GM12891 (cell line): ENCODE measurements at regions not wholly inside any gene's neighbourhood (a gene's known extent, or its start where the extent isn't known, plus 50 kb on each side); places are given as distances from the start of the nearest gene placed in this dataset.

Experiments
- POLR2A ChIP-seq: IDR thresholded peaks from 2 replicates; pipeline ENCODE4 v1.6.1; 2011; ENCODE audit warnings: low read depth, low read length, control low read depth
- POLR2AphosphoS5 ChIP-seq: IDR thresholded peaks from 2 replicates; pipeline ENCODE4 v1.6.1; 2011; ENCODE audit warnings: low read depth, low read length, control low read depth
- SPI1 ChIP-seq: IDR thresholded peaks from 2 replicates; pipeline ENCODE4 v1.6.1; 2011; ENCODE audit warnings: low read depth, low read length, control low read depth
- TAF1 ChIP-seq: IDR thresholded peaks from 2 replicates; pipeline ENCODE4 v1.6.1; 2011; ENCODE audit warnings: low read depth, low read length, control low read depth

DNA sequence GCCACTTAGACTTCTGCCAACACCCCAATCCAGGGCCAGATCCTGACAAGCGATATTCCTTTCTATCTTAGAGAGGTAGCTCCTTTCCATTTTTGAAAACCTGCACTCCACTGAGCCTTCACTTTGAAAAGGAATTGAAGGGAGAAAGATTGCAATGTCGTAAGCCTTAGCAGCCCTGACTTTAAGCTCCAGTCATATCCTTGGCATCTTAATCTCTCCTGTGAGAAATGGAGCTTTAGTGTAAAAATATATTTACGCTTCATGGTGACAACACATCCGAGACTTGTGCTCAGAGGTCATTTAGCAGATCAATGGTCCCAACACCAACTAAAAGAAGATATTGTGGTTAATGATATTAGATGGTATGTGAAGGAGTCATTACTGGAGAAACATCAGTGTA, 235.8 kb upstream of the MEX3C start:
- TF ChIP-seq POLR2A: no peak
- TF ChIP-seq POLR2AphosphoS5: no peak
- TF ChIP-seq SPI1: no peak
- TF ChIP-seq TAF1: no peak
